GM18498 (cell line): ENCODE measurements at regions not wholly inside any gene's neighbourhood (a gene's known extent, or its start where the extent isn't known, plus 50 kb on each side); places are given as distances from the start of the nearest gene placed in this dataset.

ENCODE experiments used
- ATAC-seq: cut with Tn5 transposase; IDR thresholded peaks from one replicate; pipeline ENCODE4 v1.9.1; 2021; ENCODE audit warnings: mild to moderate bottlenecking, moderate library complexity; ENCODE audit not compliant: unreplicated experiment

DNA sequence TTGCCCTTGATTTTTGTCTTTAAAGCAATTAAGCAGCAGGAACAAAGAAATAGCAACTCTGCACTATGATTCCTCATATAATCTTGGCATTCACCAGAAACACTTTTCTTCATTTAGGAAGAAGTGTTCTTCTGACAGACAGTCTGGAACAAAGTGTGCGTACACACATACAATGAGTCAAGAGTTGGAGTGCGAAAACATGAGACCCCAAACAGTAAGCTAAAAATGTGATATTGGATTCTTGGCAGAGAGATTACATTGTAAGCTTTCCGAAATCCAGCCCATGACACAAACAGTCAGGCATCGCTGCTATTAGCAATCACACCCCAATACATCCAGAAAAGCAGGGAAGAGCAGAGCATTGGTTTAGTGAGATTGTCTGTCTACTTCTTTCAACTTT, 306.7 kb upstream of the TBC1D5 start:
- ATAC-seq = no peak

GRCh38 chr3:18047052-18047451, 304.6 kb upstream of the TBC1D5 start:
- no peak for ATAC-seq

- ATAC-seq = no peak
These were observed 303.9 kb upstream of the TBC1D5 start for GRCh38 chr3:18046131-18046915.

- no peak for ATAC-seq
These were observed 302.8 kb upstream of the TBC1D5 start for GRCh38 chr3:18044971-18045880.

GRCh38 chr3:18044191-18044590, 301.8 kb upstream of the TBC1D5 start:
- no peak for ATAC-seq

DNA sequence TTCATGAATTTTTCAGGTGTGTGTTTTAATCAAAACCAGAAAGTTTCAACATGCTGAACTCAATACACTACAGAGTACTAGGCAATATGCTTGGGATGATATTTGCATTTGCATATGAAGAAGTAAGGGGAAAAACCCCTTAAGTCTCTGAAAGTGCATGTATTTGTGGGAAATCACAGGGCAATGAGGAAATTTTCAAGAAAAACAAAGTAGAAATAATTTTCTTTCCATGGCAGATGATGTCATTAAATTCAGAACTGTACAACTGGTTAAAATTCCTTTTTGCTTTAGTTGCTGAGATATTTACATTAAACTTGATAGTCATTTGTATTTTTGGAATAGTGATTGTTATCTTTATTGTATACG, 294.0 kb upstream of the TBC1D5 start:
- ATAC-seq = no peak

GRCh38 chr3:18035641-18036449, 293.4 kb upstream of the TBC1D5 start:
- no peak for ATAC-seq

DNA sequence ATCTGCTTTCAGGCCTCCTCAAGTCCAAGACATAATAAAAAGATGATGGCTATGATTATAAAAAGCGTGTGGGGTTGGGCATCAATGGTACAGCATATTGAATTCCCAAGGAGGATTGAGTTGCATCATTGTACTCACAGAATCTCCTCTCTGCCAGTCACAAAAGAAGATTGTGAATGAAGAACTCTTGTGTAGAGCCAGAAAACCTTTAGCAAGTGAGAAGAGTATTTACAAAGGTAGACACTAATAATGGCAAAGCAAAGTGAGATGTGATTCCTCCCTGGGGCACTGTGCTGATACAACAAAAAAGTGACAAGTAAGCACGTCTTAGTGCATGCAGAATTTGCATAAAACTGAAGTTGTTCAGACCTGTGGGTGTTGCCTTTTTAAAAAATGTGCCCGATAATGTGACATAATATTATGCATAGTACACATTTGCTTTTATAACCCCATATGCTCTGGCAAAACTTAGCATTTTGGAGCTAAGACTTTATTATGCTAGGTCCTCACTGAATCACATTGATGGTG, 291.2 kb upstream of the TBC1D5 start:
- no peak for ATAC-seq

- no peak for ATAC-seq
These were observed 288.0 kb upstream of the TBC1D5 start for GRCh38 chr3:18030371-18030870.

- ATAC-seq = no peak
These were observed 284.9 kb upstream of the TBC1D5 start for GRCh38 chr3:18027161-18027939.

DNA sequence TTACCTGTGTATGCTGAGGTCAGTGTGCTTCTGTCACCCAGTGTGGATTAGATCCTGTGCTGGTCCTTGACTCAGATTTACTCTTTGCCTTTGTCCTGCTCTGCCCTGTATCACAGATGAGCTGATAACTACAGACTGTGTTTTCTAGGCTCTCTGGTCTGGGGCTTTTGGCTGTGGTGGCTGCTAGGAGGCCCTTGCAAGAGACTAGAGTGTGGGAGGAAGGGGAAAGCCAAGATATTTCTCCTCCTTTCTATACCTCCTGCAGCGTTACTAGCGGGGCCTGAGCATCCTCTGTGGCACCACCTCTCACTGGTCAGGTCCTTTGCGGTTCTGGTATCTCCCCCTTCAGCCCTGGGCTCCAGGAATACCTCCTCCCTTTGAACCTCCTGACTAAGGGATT, 282.3 kb upstream of the TBC1D5 start:
- ATAC-seq = no peak

DNA sequence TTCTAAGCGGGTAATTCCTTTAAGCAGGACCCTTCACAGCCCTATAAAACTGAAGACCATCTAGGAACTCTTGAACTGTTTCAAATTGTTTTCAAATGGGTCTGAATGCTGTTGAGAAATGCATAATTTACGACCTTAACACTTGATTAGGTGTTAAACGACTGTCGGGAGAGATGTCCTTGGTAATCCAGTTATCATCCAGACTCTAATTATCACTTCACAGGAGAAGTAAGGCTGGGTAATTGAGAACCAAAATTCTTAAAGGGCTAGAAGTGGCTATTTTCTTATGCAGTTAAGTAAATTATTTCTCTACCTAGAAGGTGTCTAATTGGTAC, 276.7 kb upstream of the TBC1D5 start:
- no peak for ATAC-seq

- ATAC-seq = no peak
These were observed 276.2 kb upstream of the TBC1D5 start for GRCh38 chr3:18018491-18019160.

GRCh38 chr3:18016366-18016765, 273.9 kb upstream of the TBC1D5 start:
- ATAC-seq = no peak

- ATAC-seq = no peak
These were observed 270.5 kb upstream of the TBC1D5 start for GRCh38 chr3:18012933-18013332.

DNA sequence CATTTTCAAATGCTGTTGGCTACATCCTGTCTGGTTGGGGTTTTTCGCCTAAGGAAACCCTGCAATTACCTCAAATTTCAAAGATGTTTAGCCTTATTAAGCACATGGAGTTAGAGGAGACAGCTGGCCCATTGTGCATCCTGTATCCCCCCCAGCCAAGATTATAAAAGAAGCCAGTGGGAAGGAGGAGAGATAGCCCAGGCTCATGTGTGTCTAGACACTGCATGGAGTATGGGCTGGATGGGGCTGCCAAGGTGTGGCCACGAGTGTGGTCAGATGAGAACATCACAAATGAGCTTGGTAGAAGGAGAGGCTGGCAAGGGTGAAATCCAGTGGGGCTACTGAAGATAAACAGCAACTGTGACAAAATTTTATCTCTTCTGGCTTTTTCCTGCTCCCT, 270.0 kb upstream of the TBC1D5 start:
- no peak for ATAC-seq

DNA sequence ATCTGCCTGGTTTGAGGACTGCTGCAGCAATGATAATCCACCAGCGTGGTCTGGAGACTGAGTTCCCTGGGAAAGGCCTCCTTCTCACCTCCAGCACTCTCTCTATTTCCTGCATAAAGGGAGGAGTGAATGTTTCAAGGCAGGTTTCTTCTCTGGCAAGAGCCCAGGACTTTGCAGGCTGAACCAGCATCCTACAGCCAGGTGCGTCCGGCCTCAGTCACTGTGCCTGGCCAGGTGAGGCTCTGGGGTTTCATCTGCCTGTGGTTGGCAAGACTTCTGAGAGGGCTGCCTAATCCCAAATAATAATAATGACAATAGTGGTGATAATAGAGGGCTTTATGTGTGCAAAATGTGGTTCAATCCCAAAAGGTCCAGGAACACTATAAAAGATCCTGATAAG, 269.0 kb upstream of the TBC1D5 start:
- ATAC-seq = no peak

DNA sequence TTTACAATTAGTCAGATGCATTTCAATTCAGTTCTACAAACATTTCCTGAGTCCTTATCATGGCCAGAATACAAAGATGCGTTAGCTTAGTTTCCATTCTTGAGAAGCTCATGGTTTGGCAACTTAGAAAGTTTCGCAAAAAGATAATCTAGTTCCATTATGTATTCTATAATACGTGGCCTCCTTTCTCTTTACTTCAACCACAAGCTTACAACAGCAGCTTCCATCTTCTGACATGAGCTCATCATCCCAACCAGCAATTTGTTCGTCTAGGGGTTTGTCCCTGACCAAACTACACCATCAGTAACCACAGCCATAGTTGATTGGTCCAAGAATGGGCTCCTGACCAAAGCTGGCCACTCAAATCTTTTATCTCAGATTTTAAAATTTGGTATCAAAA, 267.6 kb upstream of the TBC1D5 start:
- no peak for ATAC-seq

DNA sequence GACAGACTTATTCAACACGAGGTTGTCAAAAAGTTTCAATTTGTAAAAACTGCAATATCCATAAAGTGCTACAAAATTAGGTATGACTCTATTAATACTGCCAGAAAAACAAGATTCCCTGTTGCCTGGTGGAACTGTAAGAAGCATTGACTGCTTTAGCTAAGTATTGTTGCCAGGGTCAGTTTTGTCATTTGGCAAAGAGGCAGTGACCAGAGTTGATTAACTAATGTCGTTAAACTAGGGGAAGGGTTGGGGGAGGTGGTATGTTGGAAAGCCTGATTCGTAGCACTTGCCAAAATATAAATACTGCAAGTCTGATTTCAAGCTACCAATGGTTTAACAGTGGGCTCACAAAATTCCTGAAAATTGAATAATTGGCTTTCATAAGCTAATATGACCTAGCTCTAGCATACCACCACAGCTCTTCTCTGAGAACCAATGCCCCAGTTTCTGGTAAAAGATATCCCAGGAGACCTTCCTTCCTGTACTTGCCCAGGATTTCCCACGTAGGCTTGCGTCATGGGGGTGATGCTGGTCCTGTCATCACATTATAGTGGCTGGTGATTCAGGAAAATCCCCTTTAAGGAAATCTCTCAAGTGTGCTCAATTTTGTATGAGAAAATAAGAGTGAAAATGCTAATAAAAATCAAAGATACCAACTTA, 266.4 kb upstream of the TBC1D5 start:
- ATAC-seq = no peak
